GM12878 (cell line): ENCODE measurements at regions not wholly inside any gene's neighbourhood (a gene's known extent, or its start where the extent isn't known, plus 50 kb on each side); places are given as distances from the start of the nearest gene placed in this dataset.
"Not testable (repeated sequence)": the region's sequence is repeated elsewhere in the genome, so short reads cannot be mapped to it uniquely, and the experiment has no call there.

Source experiments
- ATAC-seq: fragments of 200-7000 bp; cut with Tn5 transposase; 3 replicates; pipeline ENCODE4 v1.9.1; 2020; ENCODE audit warnings: mild to moderate bottlenecking, moderate library complexity
- BruUV-seq: library from RNA; stranded (reverse); fragments of 400-500 nt; replicated peaks from 2 replicates; lab custom pipeline; 2021; lab: Mats Ljungman, UMichigan
- CTCF ChIA-PET: fragments of 300-600 bp; sonication (Branson Sonifier 250); formaldehyde crosslinking; extraction: SDS; loops from one replicate; lab custom pipeline; 2021; ENCODE audit warnings: inconsistent platforms; lab: Yijun Ruan, JAX
- POLR2A ChIA-PET: fragments of 350-600 bp; formaldehyde crosslinking; extraction: SDS; loops from one replicate; lab custom pipeline; 2021; ENCODE audit warnings: inconsistent platforms; lab: Charles Lee
- RAD21 ChIA-PET: fragments of 300-600 bp; sonication (Branson Sonifier 250); formaldehyde crosslinking; loops from one replicate; lab custom pipeline; 2023; ENCODE audit warnings: antibody characterized with exemption; ENCODE audit not compliant: unreplicated experiment; lab: Charles Lee
- SMC1A ChIA-PET: fragments of 300-600 bp; sonication (Branson Sonifier 250); formaldehyde crosslinking; loops from one replicate; lab custom pipeline; 2023; ENCODE audit not compliant: unreplicated experiment, uncharacterized antibody; lab: Charles Lee
- DNase-seq: peaks from one replicate; pipeline ENCODE4 v3.0.0-alpha.2; 2011; ENCODE audit warnings: low read depth, low spot score
- FAIRE-seq: peaks from 3 replicates; lab custom pipeline; 2011; peaks lifted over from hg19 to GRCh38; lab: Jason Lieb, UNC
- H2AFZ ChIP-seq: 2 replicates; pipeline ENCODE4 v1.6.0; 2011; ENCODE audit warnings: low read depth, low read length, control low read depth; ENCODE audit not compliant: control insufficient read depth
- H3K27ac ChIP-seq: 2 replicates; pipeline ENCODE4 v1.5.1; 2011; ENCODE audit warnings: control low read depth; ENCODE audit not compliant: control insufficient read depth, insufficient read depth
- H3K27me3 ChIP-seq, 2 experiments: replicated peaks in 1 of 2; 2 replicates each; pipeline versions ENCODE4 v1.6.0 to v1.6.1; 2011; ENCODE audit warnings: low read length in 1 of 2; ENCODE audit not compliant: control insufficient read depth in 2 of 2, insufficient read depth in 2 of 2
- H3K36me3 ChIP-seq, 2 experiments: 2 replicates each; pipeline ENCODE4 v1.5.1; 2011; ENCODE audit warnings: low read length in 1 of 2; ENCODE audit not compliant: control insufficient read depth in 2 of 2, insufficient read depth in 2 of 2
- H3K4me1 ChIP-seq: 2 replicates; pipeline ENCODE4 v1.6.1; 2011; ENCODE audit warnings: mild to moderate bottlenecking, low read length, moderate library complexity, mixed read lengths; ENCODE audit not compliant: control insufficient read depth, insufficient read depth
- H3K4me2 ChIP-seq: 2 replicates; pipeline ENCODE4 v1.6.0; 2011; ENCODE audit warnings: control low read depth; ENCODE audit not compliant: control insufficient read depth, insufficient read depth
- H3K4me3 ChIP-seq: fragments of 200-600 bp; sonication (generic); 2 replicates; pipeline ENCODE4 v1.5.1; 2016
- H3K79me2 ChIP-seq: 2 replicates; pipeline ENCODE4 v1.6.0; 2011; ENCODE audit warnings: low read length; ENCODE audit not compliant: control insufficient read depth, insufficient read depth
- H3K9ac ChIP-seq: 2 replicates; pipeline ENCODE4 v1.8.0; 2011; ENCODE audit warnings: low read length, control low read depth, mixed read lengths; ENCODE audit not compliant: control insufficient read depth, insufficient read depth
- H3K9me3 ChIP-seq: replicated peaks from 3 replicates; pipeline ENCODE4 v1.5.1; 2011; ENCODE audit warnings: mild to moderate bottlenecking, low read length; ENCODE audit not compliant: control insufficient read depth, insufficient read depth
- H4K20me1 ChIP-seq: 2 replicates; pipeline ENCODE4 v1.6.0; 2011; ENCODE audit not compliant: control insufficient read depth, insufficient read depth
- ATF2 ChIP-seq: IDR thresholded peaks from 2 replicates; pipeline ENCODE4 v1.6.1; 2012; ENCODE audit warnings: low read length, inconsistent platforms
- BRCA1 ChIP-seq: IDR thresholded peaks from 2 replicates; pipeline ENCODE4 v1.6.1; 2011; ENCODE audit warnings: low read depth, low read length, improper control_type of control experiment
- CHD4 ChIP-seq: fragments of 200-600 bp; sonication (generic); IDR thresholded peaks from 2 replicates; pipeline ENCODE4 v1.6.1; 2016; ENCODE audit warnings: mild to moderate bottlenecking
- MTA2 ChIP-seq: fragments of 450-650 bp; IDR thresholded peaks from 2 replicates; pipeline ENCODE4 v1.6.1; 2016; ENCODE audit warnings: low read depth, mild to moderate bottlenecking, moderate library complexity
- PKNOX1 ChIP-seq: fragments of 450-650 bp; IDR thresholded peaks from 2 replicates; pipeline ENCODE4 v1.6.1; 2016; ENCODE audit warnings: mild to moderate bottlenecking
- RAD21 ChIP-seq: IDR thresholded peaks from 2 replicates; pipeline ENCODE4 v1.6.1; 2011; ENCODE audit warnings: mild to moderate bottlenecking, low read depth, low read length, moderate library complexity; ENCODE audit not compliant: insufficient read depth
- RFX5 ChIP-seq: IDR thresholded peaks from 2 replicates; pipeline ENCODE4 v1.6.1; 2011; ENCODE audit warnings: low read depth, low read length, improper control_type of control experiment
- ZNF217 ChIP-seq: fragments of 450-650 bp; IDR thresholded peaks from 2 replicates; pipeline ENCODE4 v1.6.1; 2017; ENCODE audit warnings: antibody characterized with exemption, mild to moderate bottlenecking
- WGBS: methylation state at CpG from one replicate; pipeline ENCODE4 v1.1.6; 2016; ENCODE audit warnings: low lambda C conversion rate; ENCODE audit not compliant: insufficient replicate concordance, insufficient coverage; ENCODE audit errors: missing lambda C conversion rate; 5-methylcytosine and 5-hydroxymethylcytosine counted together
- in situ Hi-C: fragments of 300-500 bp; cut with MboI; formaldehyde crosslinking; loops from 9 replicates; pipeline ENCODE4 v1.14.3; 2018; ENCODE audit warnings: mixed read lengths
- intact Hi-C: fragments of 100-400 bp; cut with micrococcal nuclease; formaldehyde crosslinking; loops from one replicate; pipeline ENCODE4 v1.14.2; 2022; ENCODE audit not compliant: unreplicated experiment
- TF ChIP-seq, protein P1 (sequence below): fragments of 450-650 bp; IDR thresholded peaks from 2 replicates; pipeline ENCODE4 v1.6.1; 2018; ENCODE audit warnings: borderline replicate concordance, mild to moderate bottlenecking; ENCODE audit not compliant: partially characterized antibody

DNA sequence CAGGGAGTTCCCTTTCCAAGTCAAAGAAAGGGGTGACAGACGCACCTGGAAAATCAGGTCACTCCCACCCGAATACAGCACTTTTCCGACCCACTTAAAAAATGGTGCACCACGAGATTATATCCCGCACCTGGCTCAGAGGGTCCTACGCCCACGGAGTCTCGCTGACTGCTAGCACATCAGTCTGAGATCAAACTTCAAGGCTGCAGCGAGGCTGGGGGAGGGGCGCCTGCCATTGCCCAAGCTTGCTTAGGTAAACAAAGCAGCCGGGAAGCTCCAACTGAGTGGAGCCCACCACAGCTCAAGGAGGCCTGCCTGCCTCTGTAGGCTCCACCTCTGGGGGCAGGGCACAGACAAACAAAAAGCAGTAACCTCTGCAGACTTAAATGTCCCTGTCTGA lies 277.8 kb upstream of the ARHGAP42 start:
- ATAC-seq, H3K36me3 ChIP-seq, in situ Hi-C loops, H3K9me3 ChIP-seq, RAD21 ChIA-PET, intact Hi-C loops, FAIRE-seq, SMC1A ChIA-PET, H3K4me2 ChIP-seq, H2AFZ ChIP-seq, H3K79me2 ChIP-seq, CTCF ChIA-PET, POLR2A ChIA-PET, H3K4me3 ChIP-seq, DNase-seq, H3K27ac ChIP-seq, H3K9ac ChIP-seq, BruUV-seq, H3K27me3 ChIP-seq, H3K4me1 ChIP-seq, H4K20me1 ChIP-seq: not testable (repeated sequence)
- whole genome bisulfite sequencing: 37% methylated on average over 10 of the region's 11 CpGs

GRCh38 chr11:100419518-100419917 lies 267.6 kb upstream of the ARHGAP42 start:
- FAIRE-seq (no peak), ATAC-seq (no peak), DNase-seq (no peak)
- in situ Hi-C loops: no loop called here
- intact Hi-C loops: no loop called here
- Histone ChIP-seq H3K4me1 (no peaks in the 10 kb centered on the region), H4K20me1 (no peaks in the 10 kb centered on the region), H3K36me3 (no peaks in the 10 kb centered on the region), H3K9ac (no peak overlapping the region), H3K79me2 (no peaks in the 10 kb centered on the region), H3K27me3 (no peaks in the 10 kb centered on the region), H2AFZ (no peak overlapping the region), H3K9me3 (no peaks in the 10 kb centered on the region), H3K27ac (no peak overlapping the region), H3K4me2 (no peak overlapping the region), H3K4me3 (no peak overlapping the region)
- CTCF ChIA-PET: no interaction called here
- 0% methylated on average over 2 of the region's 2 CpGs for WGBS
- no peak for TF ChIP-seq RFX5
- TF ChIP-seq MTA2: no peak
- TF ChIP-seq, protein P1, sequence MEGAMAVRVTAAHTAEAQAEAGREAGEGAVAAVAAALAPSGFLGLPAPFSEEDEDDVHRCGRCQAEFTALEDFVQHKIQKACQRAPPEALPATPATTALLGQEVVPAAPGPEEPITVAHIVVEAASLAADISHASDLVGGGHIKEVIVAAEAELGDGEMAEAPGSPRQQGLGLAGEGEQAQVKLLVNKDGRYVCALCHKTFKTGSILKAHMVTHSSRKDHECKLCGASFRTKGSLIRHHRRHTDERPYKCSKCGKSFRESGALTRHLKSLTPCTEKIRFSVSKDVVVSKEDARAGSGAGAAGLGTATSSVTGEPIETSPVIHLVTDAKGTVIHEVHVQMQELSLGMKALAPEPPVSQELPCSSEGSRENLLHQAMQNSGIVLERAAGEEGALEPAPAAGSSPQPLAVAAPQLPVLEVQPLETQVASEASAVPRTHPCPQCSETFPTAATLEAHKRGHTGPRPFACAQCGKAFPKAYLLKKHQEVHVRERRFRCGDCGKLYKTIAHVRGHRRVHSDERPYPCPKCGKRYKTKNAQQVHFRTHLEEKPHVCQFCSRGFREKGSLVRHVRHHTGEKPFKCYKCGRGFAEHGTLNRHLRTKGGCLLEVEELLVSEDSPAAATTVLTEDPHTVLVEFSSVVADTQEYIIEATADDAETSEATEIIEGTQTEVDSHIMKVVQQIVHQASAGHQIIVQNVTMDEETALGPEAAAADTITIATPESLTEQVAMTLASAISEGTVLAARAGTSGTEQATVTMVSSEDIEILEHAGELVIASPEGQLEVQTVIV: no peak
- TF ChIP-seq PKNOX1: no peak
- no peak for TF ChIP-seq ZNF217
- no peak for TF ChIP-seq ATF2
- no peak for TF ChIP-seq RAD21
- TF ChIP-seq CHD4: no peak
- no peak for TF ChIP-seq BRCA1
- RAD21 ChIA-PET: no interaction called here
- POLR2A ChIA-PET: interaction anchor here (0.6 kb wide), 1 partner anchor 620 kb away, joined by 3 read pairs; no protein-coding TSS in a partner anchor
- SMC1A ChIA-PET: no interaction called here
- BruUV-seq: no TSS peak
